ENCODE measurements at regions not wholly inside any gene's neighbourhood (a gene's known extent, or its start where the extent isn't known, plus 50 kb on each side); places are given as distances from the start of the nearest gene placed in this dataset.
"Not testable (repeated sequence)": the region's sequence is repeated elsewhere in the genome, so short reads cannot be mapped to it uniquely, and the experiment has no call there.

DNA sequence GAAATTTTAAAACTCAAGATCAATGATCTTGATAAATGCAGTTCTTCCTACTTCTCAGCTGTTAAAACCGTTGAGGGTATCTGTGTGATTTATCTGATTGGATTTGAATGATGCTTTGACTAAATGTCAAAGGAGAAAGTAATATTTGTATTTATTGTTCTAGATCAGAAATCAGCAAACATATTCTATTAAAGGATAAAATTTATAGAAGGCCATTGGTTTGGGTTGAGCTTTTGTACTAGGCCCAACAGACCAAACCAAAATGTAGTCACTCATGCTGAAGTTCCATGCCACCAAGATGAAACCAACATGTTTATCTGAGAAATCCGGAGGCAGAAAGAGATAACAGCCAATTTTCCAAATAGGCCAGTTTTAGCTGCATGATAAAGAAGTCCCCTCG is 64.5 kb upstream of the BMP2K start:
- TF ChIP-seq, protein P1, sequence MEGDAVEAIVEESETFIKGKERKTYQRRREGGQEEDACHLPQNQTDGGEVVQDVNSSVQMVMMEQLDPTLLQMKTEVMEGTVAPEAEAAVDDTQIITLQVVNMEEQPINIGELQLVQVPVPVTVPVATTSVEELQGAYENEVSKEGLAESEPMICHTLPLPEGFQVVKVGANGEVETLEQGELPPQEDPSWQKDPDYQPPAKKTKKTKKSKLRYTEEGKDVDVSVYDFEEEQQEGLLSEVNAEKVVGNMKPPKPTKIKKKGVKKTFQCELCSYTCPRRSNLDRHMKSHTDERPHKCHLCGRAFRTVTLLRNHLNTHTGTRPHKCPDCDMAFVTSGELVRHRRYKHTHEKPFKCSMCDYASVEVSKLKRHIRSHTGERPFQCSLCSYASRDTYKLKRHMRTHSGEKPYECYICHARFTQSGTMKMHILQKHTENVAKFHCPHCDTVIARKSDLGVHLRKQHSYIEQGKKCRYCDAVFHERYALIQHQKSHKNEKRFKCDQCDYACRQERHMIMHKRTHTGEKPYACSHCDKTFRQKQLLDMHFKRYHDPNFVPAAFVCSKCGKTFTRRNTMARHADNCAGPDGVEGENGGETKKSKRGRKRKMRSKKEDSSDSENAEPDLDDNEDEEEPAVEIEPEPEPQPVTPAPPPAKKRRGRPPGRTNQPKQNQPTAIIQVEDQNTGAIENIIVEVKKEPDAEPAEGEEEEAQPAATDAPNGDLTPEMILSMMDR (IDR thresholded peaks at IDR 0.05; ENCODE audit: unreplicated experiment): no peak
- no peak for DNase-seq

DNA sequence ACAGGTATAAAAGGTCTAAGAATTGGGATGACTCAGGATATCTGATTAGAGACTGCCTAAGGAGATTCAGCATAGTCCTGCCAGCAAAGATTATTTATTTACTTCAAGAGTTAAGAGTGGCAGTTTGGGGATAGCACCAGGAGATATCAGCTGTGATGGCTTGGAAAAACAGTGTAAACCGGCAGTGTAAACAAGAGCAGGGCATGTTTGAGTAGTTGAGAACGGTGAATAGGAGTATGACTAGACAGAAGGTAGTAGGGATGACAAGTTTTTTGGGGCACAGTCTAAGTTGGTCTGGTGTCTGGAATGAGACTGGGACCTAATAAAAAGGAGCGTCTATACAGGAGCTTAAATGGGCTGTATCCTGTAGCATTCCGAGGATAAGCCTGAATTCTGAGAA is 61.6 kb upstream of the BMP2K start:
- peaks cover 21% of the 10 kb centered on the region for H3K27me3 Mint-ChIP-seq (ENCODE audit: unreplicated experiment)
- H3K27ac Mint-ChIP-seq (ENCODE audit: unreplicated experiment); H3K4me1 Mint-ChIP-seq (ENCODE audit: low read depth, unreplicated experiment); BruUV-seq (replicated peaks); H3K36me3 Mint-ChIP-seq (ENCODE audit: insufficient read depth, unreplicated experiment); intact Hi-C loops (cut with micrococcal nuclease; ENCODE audit: unreplicated experiment); DNase-seq; H3K4me3 Mint-ChIP-seq (ENCODE audit: low read depth, unreplicated experiment); CTCF ChIA-PET; H3K9me3 Mint-ChIP-seq (ENCODE audit: low read depth, unreplicated experiment): not testable (repeated sequence)

More for the DNA sequence above, 64.5 kb upstream of the BMP2K start:
- BruUV-seq (replicated peaks): no TSS peak
- Mint-ChIP-seq H3K27ac (ENCODE audit: unreplicated experiment) (no peak overlapping the region), H3K36me3 (ENCODE audit: insufficient read depth, unreplicated experiment) (no peaks in the 10 kb centered on the region), H3K27me3 (ENCODE audit: unreplicated experiment) (no peaks in the 10 kb centered on the region), H3K9me3 (ENCODE audit: low read depth, unreplicated experiment) (peaks cover 2% of the 10 kb centered on the region), H3K4me1 (ENCODE audit: low read depth, unreplicated experiment) (peaks cover 3% of the 10 kb centered on the region), H3K4me3 (ENCODE audit: low read depth, unreplicated experiment) (no peak overlapping the region)
- CTCF ChIA-PET: interaction anchor here (0.6 kb wide), 1 partner anchor 1616 kb away, joined by 3 read pairs; no protein-coding TSS in a partner anchor
- intact Hi-C loops (cut with micrococcal nuclease; ENCODE audit: unreplicated experiment): no loop called here

DNA sequence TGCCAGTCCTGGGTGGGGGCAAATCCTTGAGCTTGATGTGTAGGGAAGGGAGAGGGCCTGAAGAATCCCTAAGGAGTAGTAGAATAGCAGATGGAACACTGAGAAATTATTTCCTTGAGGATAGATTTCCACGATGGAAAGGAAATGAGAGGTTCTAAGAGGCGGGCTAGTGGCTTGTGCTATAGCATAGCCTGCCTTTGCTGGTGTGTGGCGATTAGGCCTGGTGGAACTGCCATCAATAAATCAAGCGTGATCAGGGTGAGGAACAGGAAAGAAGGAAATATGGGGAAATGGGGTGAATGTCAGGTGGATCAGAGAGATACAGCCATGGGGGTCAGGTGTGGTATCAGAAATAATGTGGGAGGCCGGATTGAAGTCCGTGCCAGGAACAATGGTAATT is 60.8 kb upstream of the BMP2K start:
- H3K27me3 Mint-ChIP-seq (ENCODE audit: unreplicated experiment): peaks cover 22% of the 10 kb centered on the region
- CTCF ChIA-PET; H3K27ac Mint-ChIP-seq (ENCODE audit: unreplicated experiment); H3K9me3 Mint-ChIP-seq (ENCODE audit: low read depth, unreplicated experiment); BruUV-seq (replicated peaks); H3K4me1 Mint-ChIP-seq (ENCODE audit: low read depth, unreplicated experiment); intact Hi-C loops (cut with micrococcal nuclease; ENCODE audit: unreplicated experiment); H3K36me3 Mint-ChIP-seq (ENCODE audit: insufficient read depth, unreplicated experiment); DNase-seq; H3K4me3 Mint-ChIP-seq (ENCODE audit: low read depth, unreplicated experiment): not testable (repeated sequence)

DNA sequence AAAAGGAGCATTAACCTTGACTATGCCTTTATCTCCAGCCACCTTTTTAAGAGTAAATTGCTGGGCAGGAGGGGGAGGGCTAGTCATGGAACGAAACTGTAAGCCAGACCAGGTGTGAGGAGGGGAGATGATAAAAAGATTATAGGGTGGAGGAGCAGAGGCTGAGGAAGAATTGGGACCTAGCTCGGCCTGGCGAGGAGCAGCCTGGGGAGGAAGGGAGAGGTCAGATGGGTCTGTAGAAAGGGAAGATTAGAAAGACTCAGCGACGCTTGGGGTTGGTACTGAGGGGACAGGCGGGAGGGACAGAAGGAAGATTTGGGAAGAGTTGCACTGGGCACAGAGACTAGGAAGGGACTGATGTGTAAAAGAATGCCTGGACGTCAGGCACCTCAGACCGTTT is 58.4 kb upstream of the BMP2K start:
- not testable (repeated sequence) for H3K27ac Mint-ChIP-seq (ENCODE audit: unreplicated experiment); BruUV-seq (replicated peaks); DNase-seq

DNA sequence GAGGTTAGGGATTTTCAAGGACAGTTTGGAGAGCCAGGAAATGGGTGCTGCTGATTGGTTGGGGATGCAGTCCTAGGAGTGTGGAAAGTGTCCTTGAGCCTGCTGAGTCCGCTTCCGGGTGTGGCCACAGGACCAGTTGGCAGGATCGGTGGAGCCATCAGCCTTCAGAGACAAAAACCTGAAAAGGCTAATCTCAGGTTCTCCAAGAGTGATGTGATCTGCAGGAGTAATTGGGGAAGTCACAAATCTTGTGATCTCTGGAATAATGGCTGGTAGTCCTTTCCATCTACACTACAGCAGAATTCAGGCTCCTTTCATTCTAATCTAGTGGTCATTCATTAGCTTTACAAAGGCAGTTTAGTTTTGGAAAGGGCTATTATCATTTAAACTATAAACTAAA is 55.9 kb upstream of the BMP2K start:
- Mint-ChIP-seq H3K4me3 (ENCODE audit: low read depth, unreplicated experiment) (no peak overlapping the region), H3K4me1 (ENCODE audit: low read depth, unreplicated experiment) (no peaks in the 10 kb centered on the region)

More for the DNA sequence above, 58.4 kb upstream of the BMP2K start:
- H3K9me3 Mint-ChIP-seq (ENCODE audit: low read depth, unreplicated experiment); intact Hi-C loops (cut with micrococcal nuclease; ENCODE audit: unreplicated experiment); H3K4me3 Mint-ChIP-seq (ENCODE audit: low read depth, unreplicated experiment); H3K36me3 Mint-ChIP-seq (ENCODE audit: insufficient read depth, unreplicated experiment); CTCF ChIA-PET; H3K4me1 Mint-ChIP-seq (ENCODE audit: low read depth, unreplicated experiment): not testable (repeated sequence)
- H3K27me3 Mint-ChIP-seq (ENCODE audit: unreplicated experiment): peaks cover 22% of the 10 kb centered on the region

More for the DNA sequence above, 55.9 kb upstream of the BMP2K start:
- Mint-ChIP-seq H3K27me3 (ENCODE audit: unreplicated experiment) (peaks cover 22% of the 10 kb centered on the region), H3K36me3 (ENCODE audit: insufficient read depth, unreplicated experiment) (peaks cover 3% of the 10 kb centered on the region), H3K27ac (ENCODE audit: unreplicated experiment) (no peak overlapping the region), H3K9me3 (ENCODE audit: low read depth, unreplicated experiment) (no peaks in the 10 kb centered on the region)
- BruUV-seq (replicated peaks): no TSS peak
- no peak for DNase-seq
- TF ChIP-seq, protein P1 (IDR thresholded peaks at IDR 0.05; ENCODE audit: unreplicated experiment): no peak
- CTCF ChIA-PET: no interaction called here
- intact Hi-C loops (cut with micrococcal nuclease; ENCODE audit: unreplicated experiment): no loop called here

Data from Calu3 (cell line).